Gastrocnemius medialis (tissue), 4 donors: ENCODE measurements at regions not wholly inside any gene's neighbourhood (a gene's known extent, or its start where the extent isn't known, plus 50 kb on each side); places are given as distances from the start of the nearest gene placed in this dataset.

Experiments used
- CTCF ChIP-seq, 5 experiments: fragments of 450-650 bp in 3 of 5; fragments of 200-600 bp in 2 of 5; sonication (generic) in 2 of 5; IDR thresholded peaks in 4 of 5; conservative IDR thresholded peaks in 1 of 5; 1 replicate in 4 of 5; 2 replicates in 1 of 5; pipeline ENCODE4 v1.5.1; 2016 to 2019; ENCODE audit warnings: antibody characterized with exemption in 5 of 5, mild to moderate bottlenecking in 3 of 5, moderate library complexity in 3 of 5
- POLR2A ChIP-seq, 2 donors: fragments of 450-650 bp; IDR thresholded peaks; one replicate each; pipeline ENCODE4 v1.6.1; 2017; ENCODE audit warnings: antibody characterized with exemption in 2 of 2, mild to moderate bottlenecking in 2 of 2, moderate library complexity in 2 of 2

DNA sequence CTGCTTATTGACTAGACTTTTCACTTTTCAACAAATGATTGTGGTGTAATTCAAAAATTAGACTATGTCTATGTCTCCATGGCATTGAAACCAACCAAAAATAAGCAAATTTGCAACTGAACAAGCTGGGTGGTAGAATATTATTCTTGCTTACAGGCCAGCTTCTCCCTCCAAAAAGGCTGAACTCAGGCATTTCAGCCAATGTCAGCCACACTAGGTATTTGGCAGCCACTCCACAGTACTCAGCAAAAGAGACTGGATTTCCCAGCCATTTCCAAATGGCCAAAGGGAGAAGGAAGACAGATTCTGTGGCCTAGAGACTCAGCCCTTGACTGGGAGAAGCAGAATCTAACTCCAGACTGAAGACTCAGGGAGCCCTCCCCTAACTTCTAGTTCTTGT is 121.8 kb upstream of the IRX5 start:
- TF ChIP-seq CTCF (IDR thresholded peaks at IDR 0.05 in 4 of 5, conservative IDR thresholded peaks at IDR 0.05 in 1 of 5) (no peak), POLR2A (IDR thresholded peaks at IDR 0.05) (no peak)
